ENCODE measurements at regions not wholly inside any gene's neighbourhood (a gene's known extent, or its start where the extent isn't known, plus 50 kb on each side); places are given as distances from the start of the nearest gene placed in this dataset.

DNA sequence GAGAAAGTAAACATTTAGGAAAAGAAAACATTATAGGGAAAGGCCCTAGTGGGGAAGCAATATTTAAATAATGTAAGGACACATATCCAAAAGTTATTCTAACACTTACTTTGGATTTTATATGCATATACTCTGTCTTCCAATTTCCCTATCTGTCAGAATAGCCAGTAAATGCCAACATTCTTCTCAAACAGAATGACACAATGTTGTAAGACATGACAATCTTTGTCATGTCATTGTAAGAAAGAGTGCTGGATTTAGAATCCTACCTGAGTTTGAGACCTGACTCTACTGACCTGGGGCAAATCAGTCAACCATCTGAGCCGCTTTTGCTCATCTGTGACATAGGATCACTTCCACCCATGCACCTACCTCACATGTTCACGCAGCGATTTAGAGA, 198.3 kb downstream of the PHLDA1 start:
- Histone ChIP-seq H3K4me3 (no peak overlapping the region), H3K27ac (no peak overlapping the region), H3K36me3 (no peaks in the 10 kb centered on the region), H3K4me1 (peaks cover 0 to 7% (median 0%) of the 10 kb centered on the region in 4 donors), H3K27me3 (no peaks in the 10 kb centered on the region), H3K9me3 (peaks cover 0 to 1% (median 0%) of the 10 kb centered on the region in 4 donors)
- TF ChIP-seq, protein P1, sequence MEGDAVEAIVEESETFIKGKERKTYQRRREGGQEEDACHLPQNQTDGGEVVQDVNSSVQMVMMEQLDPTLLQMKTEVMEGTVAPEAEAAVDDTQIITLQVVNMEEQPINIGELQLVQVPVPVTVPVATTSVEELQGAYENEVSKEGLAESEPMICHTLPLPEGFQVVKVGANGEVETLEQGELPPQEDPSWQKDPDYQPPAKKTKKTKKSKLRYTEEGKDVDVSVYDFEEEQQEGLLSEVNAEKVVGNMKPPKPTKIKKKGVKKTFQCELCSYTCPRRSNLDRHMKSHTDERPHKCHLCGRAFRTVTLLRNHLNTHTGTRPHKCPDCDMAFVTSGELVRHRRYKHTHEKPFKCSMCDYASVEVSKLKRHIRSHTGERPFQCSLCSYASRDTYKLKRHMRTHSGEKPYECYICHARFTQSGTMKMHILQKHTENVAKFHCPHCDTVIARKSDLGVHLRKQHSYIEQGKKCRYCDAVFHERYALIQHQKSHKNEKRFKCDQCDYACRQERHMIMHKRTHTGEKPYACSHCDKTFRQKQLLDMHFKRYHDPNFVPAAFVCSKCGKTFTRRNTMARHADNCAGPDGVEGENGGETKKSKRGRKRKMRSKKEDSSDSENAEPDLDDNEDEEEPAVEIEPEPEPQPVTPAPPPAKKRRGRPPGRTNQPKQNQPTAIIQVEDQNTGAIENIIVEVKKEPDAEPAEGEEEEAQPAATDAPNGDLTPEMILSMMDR (IDR thresholded peaks at IDR 0.05) = no peak
- TF ChIP-seq POLR2A (IDR thresholded peaks at IDR 0.05) (no peak), EP300 (IDR thresholded peaks at IDR 0.05) (no peak)
- DNase-seq (ENCODE audit: low spot score in 2 of 2) = no peak
- 62 to 77% methylated on average over 3 of the region's 3 CpGs for WGBS, 2 donors

DNA sequence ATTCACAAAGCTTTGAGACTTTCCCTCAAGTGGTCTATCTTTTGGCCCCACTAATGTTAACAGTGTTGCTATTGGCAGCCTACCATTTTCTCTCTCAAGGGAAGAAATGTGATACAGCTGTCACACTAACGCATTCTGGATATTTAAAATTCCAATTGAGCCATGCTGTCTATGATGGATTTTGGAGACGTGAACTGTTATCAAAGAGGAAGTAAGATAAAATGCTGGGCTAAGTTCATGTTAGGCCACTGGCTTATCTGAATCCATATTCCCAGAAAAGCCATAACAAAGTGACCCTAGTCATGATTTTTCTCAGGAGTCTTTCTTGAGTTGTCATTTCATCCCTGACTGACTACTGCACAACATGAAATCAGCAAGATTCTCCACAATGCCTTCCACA, 200.2 kb downstream of the PHLDA1 start:
- DNase-seq (ENCODE audit: low spot score in 2 of 2) = no peak
- H3K27ac ChIP-seq = no peak overlapping the region
- TF ChIP-seq EP300 (IDR thresholded peaks at IDR 0.05) (no peak), POLR2A (IDR thresholded peaks at IDR 0.05) (no peak)
- TF ChIP-seq, protein P1 (IDR thresholded peaks at IDR 0.05) = no peak
- H3K4me1 ChIP-seq = peaks cover 0 to 6% (median 0%) of the 10 kb centered on the region in 4 donors
- 43 to 51% methylated on average over 2 of the region's 2 CpGs for WGBS, 2 donors
- H3K9me3 ChIP-seq = no peaks in the 10 kb centered on the region
- no peak overlapping the region for H3K4me3 ChIP-seq
- no peaks in the 10 kb centered on the region for H3K27me3 ChIP-seq
- H3K36me3 ChIP-seq = no peaks in the 10 kb centered on the region

DNA sequence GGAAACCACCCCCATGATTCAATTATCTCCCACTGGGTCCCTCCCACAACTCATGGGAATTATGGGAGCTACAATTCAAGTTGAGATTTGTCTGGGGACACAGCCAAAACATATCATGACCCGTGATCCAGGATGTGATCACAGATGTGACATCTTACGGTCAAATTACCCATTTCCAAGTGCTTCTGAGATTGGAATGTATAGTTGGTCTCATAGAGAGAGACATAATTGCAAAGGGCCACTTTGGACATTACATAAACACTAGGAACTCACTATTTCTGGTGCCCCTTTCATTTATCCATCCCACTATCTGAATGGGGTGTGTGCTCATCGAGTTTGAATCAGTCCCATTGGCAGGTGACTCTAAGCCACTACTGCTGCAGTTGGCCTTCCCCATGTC, 204.5 kb downstream of the PHLDA1 start:
- no peaks in the 10 kb centered on the region for H3K4me1 ChIP-seq
- no peak overlapping the region for H3K27ac ChIP-seq
- no peak for DNase-seq (ENCODE audit: low spot score in 2 of 2)
- TF ChIP-seq EP300 (IDR thresholded peaks at IDR 0.05) (no peak), POLR2A (IDR thresholded peaks at IDR 0.05) (no peak)
- H3K27me3 ChIP-seq = no peaks in the 10 kb centered on the region
- 84 to 92% methylated on average over 3 of the region's 3 CpGs for WGBS, 2 donors
- no peaks in the 10 kb centered on the region for H3K9me3 ChIP-seq
- H3K4me3 ChIP-seq = no peak overlapping the region
- no peaks in the 10 kb centered on the region for H3K36me3 ChIP-seq

DNA sequence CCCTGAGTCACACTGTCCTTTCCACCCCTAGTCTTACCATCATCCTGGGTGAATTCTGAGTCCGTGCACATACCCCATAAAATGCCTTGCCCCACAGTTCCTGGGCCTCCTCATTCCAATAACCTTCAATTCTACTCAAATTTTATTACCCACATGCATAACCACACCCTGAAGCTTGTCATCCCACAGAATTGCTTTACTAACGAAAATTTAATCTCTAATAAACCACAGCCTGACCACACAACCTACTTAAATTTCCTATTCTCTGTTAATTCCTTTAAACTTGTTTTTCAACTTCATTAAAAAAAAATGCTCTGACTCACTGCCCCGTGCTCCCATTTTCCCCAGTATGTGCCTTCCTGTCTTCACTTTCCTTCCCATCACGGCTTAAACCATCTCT, 205.9 kb downstream of the PHLDA1 start:
- DNase-seq (ENCODE audit: low spot score in 2 of 2) = no peak
- H3K27ac ChIP-seq = no peak overlapping the region
- TF ChIP-seq, protein P1 (IDR thresholded peaks at IDR 0.05) = no peak
- TF ChIP-seq EP300 (IDR thresholded peaks at IDR 0.05) = no peak
- no peak for TF ChIP-seq POLR2A (IDR thresholded peaks at IDR 0.05)
- no peak overlapping the region for H3K4me3 ChIP-seq
- WGBS, 2 donors = 67 to 71% methylated on average over 4 of the region's 4 CpGs
- no peaks in the 10 kb centered on the region for H3K9me3 ChIP-seq
- no peaks in the 10 kb centered on the region for H3K36me3 ChIP-seq
- no peaks in the 10 kb centered on the region for H3K4me1 ChIP-seq
- H3K27me3 ChIP-seq = no peaks in the 10 kb centered on the region

DNA sequence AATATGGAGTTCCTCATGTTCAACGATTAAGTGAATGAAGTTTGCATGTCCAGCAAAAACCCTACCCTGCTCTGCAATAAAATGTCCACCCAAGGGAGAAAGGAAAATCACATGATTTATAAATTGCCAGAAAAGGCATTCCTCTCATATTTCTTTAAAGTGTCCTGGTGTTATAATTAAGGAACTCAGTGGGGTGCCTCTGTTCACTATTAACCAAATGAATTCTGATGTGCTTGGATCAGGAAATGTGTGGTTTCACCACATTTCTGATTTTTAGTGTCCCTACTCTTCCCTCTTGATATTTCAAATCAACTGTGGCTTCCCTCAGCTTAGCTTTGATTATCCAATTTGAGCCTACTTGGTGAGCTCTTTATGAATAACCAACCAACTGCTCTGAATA, 208.1 kb downstream of the PHLDA1 start:
- Histone ChIP-seq H3K27me3 (no peaks in the 10 kb centered on the region), H3K36me3 (no peaks in the 10 kb centered on the region), H3K4me3 (no peak overlapping the region), H3K27ac (no peak overlapping the region), H3K9me3 (no peaks in the 10 kb centered on the region), H3K4me1 (no peaks in the 10 kb centered on the region)
- no peak for DNase-seq (ENCODE audit: low spot score in 2 of 2)
- WGBS, 2 donors = 77 to 91% methylated on average over 1 of the region's 1 CpG
- TF ChIP-seq EP300 (IDR thresholded peaks at IDR 0.05) = no peak
- no peak for TF ChIP-seq POLR2A (IDR thresholded peaks at IDR 0.05)
- TF ChIP-seq, protein P1 (IDR thresholded peaks at IDR 0.05) = no peak

DNA sequence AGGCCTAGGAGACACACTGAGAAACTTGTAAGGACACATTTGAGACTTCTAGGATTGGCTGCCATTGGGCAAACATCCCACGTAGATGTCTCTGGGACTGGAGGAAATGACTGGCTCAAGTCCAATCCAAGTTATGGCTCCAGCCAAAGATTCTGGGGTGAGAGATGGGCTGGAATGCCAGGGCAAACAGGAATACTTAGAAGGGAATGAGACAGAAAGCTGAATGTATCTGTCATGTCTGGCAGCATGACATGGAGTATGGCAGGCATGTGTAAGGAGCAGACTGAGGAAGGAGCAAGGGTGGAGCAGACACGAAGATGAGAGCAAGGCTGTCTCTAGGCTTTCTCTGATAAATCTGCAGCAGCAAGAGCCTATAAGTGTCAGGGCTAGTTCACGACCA, 209.2 kb downstream of the PHLDA1 start:
- H3K36me3 ChIP-seq = no peaks in the 10 kb centered on the region
- no peaks in the 10 kb centered on the region for H3K4me1 ChIP-seq
- 88 to 89% methylated on average over 3 of the region's 3 CpGs for WGBS, 2 donors
- TF ChIP-seq, protein P1 (IDR thresholded peaks at IDR 0.05) = no peak
- no peak for TF ChIP-seq POLR2A (IDR thresholded peaks at IDR 0.05)
- no peak for TF ChIP-seq EP300 (IDR thresholded peaks at IDR 0.05)
- H3K9me3 ChIP-seq = no peaks in the 10 kb centered on the region
- H3K4me3 ChIP-seq = no peak overlapping the region
- H3K27me3 ChIP-seq = no peaks in the 10 kb centered on the region
- no peak for DNase-seq (ENCODE audit: low spot score in 2 of 2)
- no peak overlapping the region for H3K27ac ChIP-seq
